GM23338 (cell line): ENCODE measurements at regions not wholly inside any gene's neighbourhood (a gene's known extent, or its start where the extent isn't known, plus 50 kb on each side); places are given as distances from the start of the nearest gene placed in this dataset.

Experiments
- ATAC-seq: fragments of 200-7000 bp; cut with Tn5 transposase; 3 replicates; pipeline ENCODE4 v1.9.1; 2020
- DNase-seq: peaks from one replicate; pipeline ENCODE4 v3.0.0-alpha.2; 2015; ENCODE audit warnings: low spot score
- H2AFZ ChIP-seq: fragments of 200-600 bp; sonication (generic); 2 replicates; pipeline ENCODE4 v1.8.0; 2016; ENCODE audit warnings: antibody characterized with exemption, mild to moderate bottlenecking, moderate library complexity
- H3F3A ChIP-seq: fragments of 200-600 bp; sonication (generic); replicated peaks from 2 replicates; pipeline ENCODE4 v1.8.0; 2017; ENCODE audit warnings: antibody characterized with exemption, mixed run types, low read depth
- H3K27ac ChIP-seq: fragments of 200-600 bp; sonication (generic); 2 replicates; pipeline ENCODE4 v1.6.1; 2016; ENCODE audit warnings: low read depth
- H3K27me3 ChIP-seq: fragments of 200-600 bp; sonication (generic); 2 replicates; pipeline ENCODE4 v1.8.0; 2016; ENCODE audit warnings: mild to moderate bottlenecking, mixed run types, moderate library complexity; ENCODE audit not compliant: insufficient read depth
- H3K36me3 ChIP-seq: fragments of 200-600 bp; sonication (generic); 2 replicates; pipeline ENCODE4 v1.8.0; 2016; ENCODE audit warnings: mild to moderate bottlenecking; ENCODE audit not compliant: insufficient read depth
- H3K4me1 ChIP-seq: fragments of 200-600 bp; sonication (generic); 2 replicates; pipeline ENCODE4 v1.8.0; 2016; ENCODE audit warnings: mild to moderate bottlenecking, moderate library complexity; ENCODE audit not compliant: insufficient read depth
- H3K4me2 ChIP-seq: fragments of 200-600 bp; sonication (generic); 2 replicates; pipeline ENCODE4 v1.7.1; 2017; ENCODE audit warnings: mixed run types
- H3K4me3 ChIP-seq: fragments of 200-600 bp; sonication (generic); 2 replicates; pipeline ENCODE4 v1.6.1; 2016; ENCODE audit warnings: mixed run types
- H3K79me2 ChIP-seq: fragments of 200-600 bp; sonication (generic); replicated peaks from 2 replicates; pipeline ENCODE4 v1.8.0; 2017; ENCODE audit warnings: mild to moderate bottlenecking; ENCODE audit not compliant: insufficient read depth
- H3K9me2 ChIP-seq: fragments of 200-600 bp; sonication (generic); 2 replicates; pipeline ENCODE4 v1.8.0; 2017; ENCODE audit not compliant: insufficient read depth
- H4K20me1 ChIP-seq: fragments of 200-600 bp; sonication (generic); replicated peaks from 2 replicates; pipeline ENCODE4 v1.8.0; 2017; ENCODE audit warnings: mild to moderate bottlenecking; ENCODE audit not compliant: insufficient read depth
- H3K27ac Mint-ChIP-seq: 2 replicates; pipeline ENCODE4 v1.8.0; 2020; ENCODE audit warnings: inconsistent platforms, mild to moderate bottlenecking, moderate library complexity, mixed read lengths
- H3K27me3 Mint-ChIP-seq: 3 replicates; pipeline ENCODE4 v1.8.0; 2022; ENCODE audit warnings: low read depth, mild to moderate bottlenecking, moderate library complexity, mixed read lengths, inconsistent platforms; ENCODE audit not compliant: insufficient read depth, poor library complexity
- H3K36me3 Mint-ChIP-seq: 3 replicates; pipeline ENCODE4 v1.8.0; 2021; ENCODE audit warnings: low read depth, mild to moderate bottlenecking, inconsistent platforms, moderate library complexity, mixed read lengths
- H3K4me1 Mint-ChIP-seq: 3 replicates; pipeline ENCODE4 v1.8.0; 2020; ENCODE audit warnings: mild to moderate bottlenecking, inconsistent platforms, mixed read lengths
- H3K4me3 Mint-ChIP-seq: 3 replicates; pipeline ENCODE4 v1.8.0; 2021; ENCODE audit warnings: moderate library complexity, mild to moderate bottlenecking, inconsistent platforms, mixed read lengths
- H3K9me3 Mint-ChIP-seq: 3 replicates; pipeline ENCODE4 v1.8.0; 2020; ENCODE audit warnings: moderate library complexity, mild to moderate bottlenecking, inconsistent platforms, mixed read lengths
- CREB1 ChIP-seq: fragments of 250-450 bp; sonication (Bioruptor Pico); IDR thresholded peaks from 2 replicates; pipeline ENCODE4 v1.5.0; 2020; ENCODE audit warnings: low read depth, mild to moderate bottlenecking, moderate library complexity
- CTCF ChIP-seq, 2 experiments: fragments of 200-600 bp in 1 of 2; sonication (generic) in 1 of 2; conservative IDR thresholded peaks; 2 replicates each; pipeline versions ENCODE4 v1.5.1 to v1.6.1; 2016 to 2017; ENCODE audit warnings: antibody characterized with exemption in 2 of 2, low read depth in 2 of 2, mild to moderate bottlenecking in 2 of 2, moderate library complexity in 1 of 2
- EZH2 ChIP-seq: fragments of 200-600 bp; sonication (generic); IDR thresholded peaks from one replicate; pipeline ENCODE4 v1.8.0; 2017; ENCODE audit warnings: antibody characterized with exemption, mild to moderate bottlenecking, low read depth; ENCODE audit not compliant: unreplicated experiment
- EZH2phosphoT487 ChIP-seq: fragments of 200-600 bp; sonication (generic); IDR thresholded peaks from one replicate; pipeline ENCODE4 v1.8.1; 2018; ENCODE audit warnings: antibody characterized with exemption; ENCODE audit not compliant: unreplicated experiment
- NANOG ChIP-seq: IDR thresholded peaks from 2 replicates; pipeline ENCODE4 v1.6.1; 2016; ENCODE audit warnings: antibody characterized with exemption, borderline replicate concordance
- POLR2AphosphoS5 ChIP-seq: IDR thresholded peaks from 2 replicates; pipeline ENCODE4 v1.6.1; 2016; ENCODE audit warnings: antibody characterized with exemption, low read depth
- REST ChIP-seq: IDR thresholded peaks from one replicate; pipeline ENCODE4 v1.6.1; 2018; ENCODE audit warnings: antibody characterized with exemption; ENCODE audit not compliant: unreplicated experiment
- STAT1 ChIP-seq: IDR thresholded peaks from one replicate; pipeline ENCODE4 v1.6.1; 2016; ENCODE audit warnings: antibody characterized with exemption; ENCODE audit not compliant: unreplicated experiment
- ZNF114 ChIP-seq: fragments of 250-450 bp; sonication (Bioruptor Pico); IDR thresholded peaks from 2 replicates; pipeline ENCODE4 v1.5.0; 2020; ENCODE audit warnings: mild to moderate bottlenecking, moderate library complexity
- ZNF331 ChIP-seq: fragments of 250-450 bp; sonication (Bioruptor Pico); IDR thresholded peaks from 2 replicates; pipeline ENCODE4 v1.5.0; 2020; ENCODE audit warnings: low read depth, mild to moderate bottlenecking, moderate library complexity
- TF ChIP-seq, protein P1 (sequence below): fragments of 250-450 bp; sonication (Bioruptor Pico); IDR thresholded peaks from 2 replicates; pipeline ENCODE4 v1.5.0; 2020; ENCODE audit warnings: mild to moderate bottlenecking, moderate library complexity

- Mint-ChIP-seq H3K36me3 (peaks cover 14% of the 10 kb centered on the region; the same call in 1 of the 3 replicates), H3K27ac (no peak overlapping the region), H3K9me3 (peaks cover 30% of the 10 kb centered on the region), H3K4me3 (no peak overlapping the region), H3K27me3 (peaks cover 9% of the 10 kb centered on the region), H3K4me1 (no peaks in the 10 kb centered on the region)
- Histone ChIP-seq H3K36me3 (peaks cover 5% of the 10 kb centered on the region; the same call in 1 of the 2 replicates), H3K27me3 (no peaks in the 10 kb centered on the region), H3K4me1 (no peaks in the 10 kb centered on the region), H3K27ac (no peak overlapping the region), H3K79me2 (no peaks in the 10 kb centered on the region), H3K9me2 (no peaks in the 10 kb centered on the region), H3K4me3 (no peak overlapping the region), H3K4me2 (no peak overlapping the region), H2AFZ (no peak overlapping the region), H3F3A (no peaks in the 10 kb centered on the region), H4K20me1 (no peaks in the 10 kb centered on the region)
- TF ChIP-seq EZH2phosphoT487: no peak
- no peak for TF ChIP-seq CREB1 (CRISPR knock-in tag)
- TF ChIP-seq ZNF114 (CRISPR knock-in tag): no peak
- TF ChIP-seq NANOG: no peak
- no peak for TF ChIP-seq EZH2
- no peak for TF ChIP-seq STAT1
- TF ChIP-seq REST: no peak
- TF ChIP-seq ZNF331 (CRISPR knock-in tag): no peak
- TF ChIP-seq, protein P1, sequence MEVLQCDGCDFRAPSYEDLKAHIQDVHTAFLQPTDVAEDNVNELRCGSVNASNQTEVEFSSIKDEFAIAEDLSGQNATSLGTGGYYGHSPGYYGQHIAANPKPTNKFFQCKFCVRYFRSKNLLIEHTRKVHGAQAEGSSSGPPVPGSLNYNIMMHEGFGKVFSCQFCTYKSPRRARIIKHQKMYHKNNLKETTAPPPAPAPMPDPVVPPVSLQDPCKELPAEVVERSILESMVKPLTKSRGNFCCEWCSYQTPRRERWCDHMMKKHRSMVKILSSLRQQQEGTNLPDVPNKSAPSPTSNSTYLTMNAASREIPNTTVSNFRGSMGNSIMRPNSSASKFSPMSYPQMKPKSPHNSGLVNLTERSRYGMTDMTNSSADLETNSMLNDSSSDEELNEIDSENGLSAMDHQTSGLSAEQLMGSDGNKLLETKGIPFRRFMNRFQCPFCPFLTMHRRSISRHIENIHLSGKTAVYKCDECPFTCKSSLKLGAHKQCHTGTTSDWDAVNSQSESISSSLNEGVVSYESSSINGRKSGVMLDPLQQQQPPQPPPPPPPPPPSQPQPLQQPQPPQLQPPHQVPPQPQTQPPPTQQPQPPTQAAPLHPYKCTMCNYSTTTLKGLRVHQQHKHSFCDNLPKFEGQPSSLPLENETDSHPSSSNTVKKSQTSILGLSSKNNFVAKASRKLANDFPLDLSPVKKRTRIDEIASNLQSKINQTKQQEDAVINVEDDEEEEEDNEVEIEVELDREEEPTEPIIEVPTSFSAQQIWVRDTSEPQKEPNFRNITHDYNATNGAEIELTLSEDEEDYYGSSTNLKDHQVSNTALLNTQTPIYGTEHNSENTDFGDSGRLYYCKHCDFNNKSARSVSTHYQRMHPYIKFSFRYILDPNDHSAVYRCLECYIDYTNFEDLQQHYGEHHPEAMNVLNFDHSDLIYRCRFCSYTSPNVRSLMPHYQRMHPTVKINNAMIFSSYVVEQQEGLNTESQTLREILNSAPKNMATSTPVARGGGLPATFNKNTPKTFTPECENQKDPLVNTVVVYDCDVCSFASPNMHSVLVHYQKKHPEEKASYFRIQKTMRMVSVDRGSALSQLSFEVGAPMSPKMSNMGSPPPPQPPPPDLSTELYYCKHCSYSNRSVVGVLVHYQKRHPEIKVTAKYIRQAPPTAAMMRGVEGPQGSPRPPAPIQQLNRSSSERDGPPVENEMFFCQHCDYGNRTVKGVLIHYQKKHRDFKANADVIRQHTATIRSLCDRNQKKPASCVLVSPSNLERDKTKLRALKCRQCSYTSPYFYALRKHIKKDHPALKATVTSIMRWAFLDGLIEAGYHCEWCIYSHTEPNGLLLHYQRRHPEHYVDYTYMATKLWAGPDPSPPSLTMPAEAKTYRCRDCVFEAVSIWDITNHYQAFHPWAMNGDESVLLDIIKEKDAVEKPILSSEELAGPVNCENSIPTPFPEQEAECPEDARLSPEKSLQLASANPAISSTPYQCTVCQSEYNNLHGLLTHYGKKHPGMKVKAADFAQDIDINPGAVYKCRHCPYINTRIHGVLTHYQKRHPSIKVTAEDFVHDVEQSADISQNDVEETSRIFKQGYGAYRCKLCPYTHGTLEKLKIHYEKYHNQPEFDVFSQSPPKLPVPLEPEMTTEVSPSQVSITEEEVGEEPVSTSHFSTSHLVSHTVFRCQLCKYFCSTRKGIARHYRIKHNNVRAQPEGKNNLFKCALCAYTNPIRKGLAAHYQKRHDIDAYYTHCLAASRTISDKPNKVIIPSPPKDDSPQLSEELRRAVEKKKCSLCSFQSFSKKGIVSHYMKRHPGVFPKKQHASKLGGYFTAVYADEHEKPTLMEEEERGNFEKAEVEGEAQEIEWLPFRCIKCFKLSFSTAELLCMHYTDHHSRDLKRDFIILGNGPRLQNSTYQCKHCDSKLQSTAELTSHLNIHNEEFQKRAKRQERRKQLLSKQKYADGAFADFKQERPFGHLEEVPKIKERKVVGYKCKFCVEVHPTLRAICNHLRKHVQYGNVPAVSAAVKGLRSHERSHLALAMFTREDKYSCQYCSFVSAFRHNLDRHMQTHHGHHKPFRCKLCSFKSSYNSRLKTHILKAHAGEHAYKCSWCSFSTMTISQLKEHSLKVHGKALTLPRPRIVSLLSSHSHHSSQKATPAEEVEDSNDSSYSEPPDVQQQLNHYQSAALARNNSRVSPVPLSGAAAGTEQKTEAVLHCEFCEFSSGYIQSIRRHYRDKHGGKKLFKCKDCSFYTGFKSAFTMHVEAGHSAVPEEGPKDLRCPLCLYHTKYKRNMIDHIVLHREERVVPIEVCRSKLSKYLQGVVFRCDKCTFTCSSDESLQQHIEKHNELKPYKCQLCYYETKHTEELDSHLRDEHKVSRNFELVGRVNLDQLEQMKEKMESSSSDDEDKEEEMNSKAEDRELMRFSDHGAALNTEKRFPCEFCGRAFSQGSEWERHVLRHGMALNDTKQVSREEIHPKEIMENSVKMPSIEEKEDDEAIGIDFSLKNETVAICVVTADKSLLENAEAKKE (CRISPR knock-in tag): no peak
- no peak for TF ChIP-seq POLR2AphosphoS5
- no peak for TF ChIP-seq CTCF (conservative IDR thresholded peaks at IDR 0.05; ENCODE audit: low read depth in 2 of 2)
- ATAC-seq (no peak), DNase-seq (no peak)
Observed at GRCh38 chr2:2801458-2801857, 470.4 kb upstream of the MYT1L start.
